HCT116 (cell line): ENCODE measurements at regions not wholly inside any gene's neighbourhood (a gene's known extent, or its start where the extent isn't known, plus 50 kb on each side); places are given as distances from the start of the nearest gene placed in this dataset.

Experiments
- ATAC-seq: fragments of 200-7000 bp; cut with Tn5 transposase; 2 replicates; pipeline ENCODE4 v1.9.1; 2020; ENCODE audit warnings: mild to moderate bottlenecking, moderate library complexity
- BruUV-seq: library from RNA; stranded (reverse); fragments of 400-500 nt; replicated peaks from 2 replicates; lab custom pipeline; 2021; lab: Mats Ljungman, UMichigan
- CTCF ChIA-PET: fragments of 300-600 bp; sonication (Branson Sonifier 250); formaldehyde crosslinking; loops from one replicate; lab custom pipeline; 2021; ENCODE audit warnings: antibody characterized with exemption; lab: Charles Lee
- POLR2A ChIA-PET: fragments of 300-600, 350-600 bp; sonication (Branson Sonifier 250); formaldehyde crosslinking; loops from one replicate; lab custom pipeline; 2021; ENCODE audit warnings: antibody characterized with exemption; lab: Charles Lee
- RAD21 ChIA-PET, 2 experiments: fragments of 300-600 bp; sonication (Branson Sonifier 250); formaldehyde crosslinking; loops; one replicate each; lab custom pipeline; 2023; ENCODE audit warnings: low total read pairs in 2 of 2; ENCODE audit not compliant: uncharacterized antibody in 2 of 2, unreplicated experiment in 2 of 2, low non-redundant PET in 1 of 2; lab: Charles Lee
- DNase-seq: peaks from one replicate; pipeline ENCODE4 v3.0.0-alpha.2; 2010; ENCODE audit warnings: low read depth, low spot score
- H2AFZ ChIP-seq: fragments of 200-600 bp; shearing (Covaris generic), sonication (generic); 2 replicates; pipeline ENCODE4 v1.6.1; 2017; ENCODE audit warnings: low read depth, mixed run types, mixed read lengths, antibody characterized with exemption, low read length; ENCODE audit not compliant: poor library complexity, severe bottlenecking
- H3K27ac ChIP-seq: 2 replicates; pipeline ENCODE4 v1.5.1; 2012; ENCODE audit warnings: low read depth, low read length
- H3K27me3 ChIP-seq: fragments of 200-600 bp; sonication (generic); 2 replicates; pipeline ENCODE4 v1.6.1; 2016; ENCODE audit warnings: mixed run types, low read length, mixed read lengths; ENCODE audit not compliant: insufficient read depth
- H3K36me3 ChIP-seq, 2 experiments: fragments of 200-500 bp in 1 of 2; fragments of 200-600 bp in 1 of 2; sonication (Bioruptor generic) in 1 of 2; sonication (generic) in 1 of 2; 2 replicates each; pipeline versions ENCODE4 v1.5.1 to v1.6.1; 2014 to 2016; ENCODE audit warnings: low read length in 2 of 2, inconsistent platforms in 1 of 2, mixed read lengths in 1 of 2, mixed run types in 1 of 2; ENCODE audit not compliant: insufficient read depth in 2 of 2, control insufficient read depth in 1 of 2
- H3K4me1 ChIP-seq, 2 experiments: fragments of 200-600 bp in 1 of 2; sonication (generic) in 1 of 2; 2 replicates each; pipeline versions ENCODE4 v1.5.1 to v1.6.1; 2012 to 2017; ENCODE audit warnings: low read length in 2 of 2, inconsistent platforms in 1 of 2, mild to moderate bottlenecking in 1 of 2, mixed read lengths in 1 of 2, mixed run types in 1 of 2, moderate library complexity in 1 of 2; ENCODE audit not compliant: insufficient read depth in 2 of 2, control insufficient read depth in 1 of 2
- H3K4me2 ChIP-seq: fragments of 200-600 bp; sonication (generic); 2 replicates; pipeline ENCODE4 v1.6.1; 2017; ENCODE audit warnings: mixed run types, low read length, mixed read lengths
- H3K4me3 ChIP-seq, 2 experiments: fragments of 200-600 bp in 1 of 2; sonication (generic) in 1 of 2; replicated peaks in 1 of 2; 2 replicates each; pipeline ENCODE4 v1.5.1; 2011 to 2016; ENCODE audit warnings: low read length in 2 of 2, control low read depth in 1 of 2, low read depth in 1 of 2, mild to moderate bottlenecking in 1 of 2, mixed read lengths in 1 of 2, mixed run types in 1 of 2
- H3K79me2 ChIP-seq: fragments of 200-600 bp; sonication (generic); 2 replicates; pipeline ENCODE4 v1.6.1; 2017; ENCODE audit warnings: mild to moderate bottlenecking, mixed run types, low read length, moderate library complexity, mixed read lengths; ENCODE audit not compliant: insufficient read depth
- H3K9ac ChIP-seq: fragments of 200-600 bp; sonication (generic); 2 replicates; pipeline ENCODE4 v1.6.1; 2016; ENCODE audit warnings: low read length, mixed read lengths
- H3K9me2 ChIP-seq: fragments of 200-600 bp; sonication (generic), shearing (Covaris generic); 2 replicates; pipeline ENCODE4 v1.6.1; 2017; ENCODE audit warnings: mixed run types, mild to moderate bottlenecking, moderate library complexity; ENCODE audit not compliant: insufficient read depth
- H3K9me3 ChIP-seq, 2 experiments: fragments of 200-500 bp in 1 of 2; fragments of 200-600 bp in 1 of 2; sonication (Bioruptor generic) in 1 of 2; sonication (generic) in 1 of 2; 2 replicates each; pipeline ENCODE4 v1.6.1; 2014 to 2017; ENCODE audit warnings: low read length in 2 of 2, mixed read lengths in 2 of 2, inconsistent platforms in 1 of 2, low read depth in 1 of 2, mild to moderate bottlenecking in 1 of 2, mixed run types in 1 of 2, moderate library complexity in 1 of 2; ENCODE audit not compliant: control insufficient read depth in 1 of 2, insufficient read depth in 1 of 2
- H4K20me1 ChIP-seq: fragments of 200-600 bp; sonication (generic), shearing (Covaris generic); 2 replicates; pipeline ENCODE4 v1.6.1; 2017; ENCODE audit warnings: mixed run types, mild to moderate bottlenecking, moderate library complexity; ENCODE audit not compliant: insufficient read depth
- JUND ChIP-seq: IDR thresholded peaks from 2 replicates; pipeline ENCODE4 v1.6.1; 2012
- MAX ChIP-seq: IDR thresholded peaks from 2 replicates; pipeline ENCODE4 v1.6.1; 2012
- POLR2A ChIP-seq: IDR thresholded peaks from 2 replicates; pipeline ENCODE4 v1.7.0; 2011; ENCODE audit warnings: borderline replicate concordance; ENCODE audit not compliant: insufficient read depth, insufficient read length; ENCODE audit errors: extremely low read depth
- SRF ChIP-seq: IDR thresholded peaks from 2 replicates; pipeline ENCODE4 v1.6.1; 2012; ENCODE audit warnings: low read depth
- ZFX ChIP-seq: fragments of 450-650 bp; IDR thresholded peaks from 2 replicates; pipeline ENCODE4 v1.6.1; 2017
- ZNF274 ChIP-seq: fragments of 200-500 bp; sonication (Bioruptor generic); IDR thresholded peaks from 2 replicates; pipeline ENCODE4 v1.6.1; 2014; ENCODE audit warnings: mild to moderate bottlenecking, low read depth, low read length, inconsistent platforms
- intact Hi-C: fragments of 100-400 bp; cut with micrococcal nuclease; formaldehyde crosslinking; loops from 2 replicates; pipeline ENCODE4 v1.10.0; 2022

- no peak for TF ChIP-seq SRF
- TF ChIP-seq, all 23 proteins: peak for 0
These were observed 254.6 kb downstream of the MEIS1 start (continued) for GRCh38 chr2:66689456-66690051.

GRCh38 chr2:66691031-66691965, 256.4 kb downstream of the MEIS1 start:
- Histone ChIP-seq H3K9me2 (no peaks in the 10 kb centered on the region), H3K9ac (no peak overlapping the region), H3K4me3 (no peak overlapping the region), H3K4me1 (no peaks in the 10 kb centered on the region), H3K4me2 (no peak overlapping the region), H3K9me3 (no peaks in the 10 kb centered on the region; a peak in 1 of 4 replicates), H3K27ac (no peak overlapping the region), H3K27me3 (no peaks in the 10 kb centered on the region), H4K20me1 (no peaks in the 10 kb centered on the region), H2AFZ (no peak overlapping the region), H3K79me2 (no peaks in the 10 kb centered on the region), H3K36me3 (no peaks in the 10 kb centered on the region)
- POLR2A ChIA-PET, result no interaction called here
- no peak for ATAC-seq
- DNase-seq, result no peak
- BruUV-seq, result no TSS peak
- CTCF ChIA-PET, result no interaction called here
- RAD21 ChIA-PET, result no interaction called here
- TF ChIP-seq MAX, result no peak
- TF ChIP-seq POLR2A, result no peak
- no peak for TF ChIP-seq ZNF274
- TF ChIP-seq JUND, result no peak
- TF ChIP-seq ZFX, result no peak
- intact Hi-C loops, result no loop called here
